Activated T-cell treated with anti-CD3 and anti-CD28 coated beads, Interleukin-2, amount 50 U/mL, for 48 hours (primary cell): ENCODE measurements at regions not wholly inside any gene's neighbourhood (a gene's known extent, or its start where the extent isn't known, plus 50 kb on each side); places are given as distances from the start of the nearest gene placed in this dataset.

Experiments
- DNase-seq, 2 experiments: peaks; one replicate each; pipeline ENCODE4 v3.0.0-alpha.2; 2020

GRCh38 chr10:29924436-29924835 is 134.9 kb downstream of the JCAD start:
- DNase-seq, result no peak

- DNase-seq, result no peak
Observed at GRCh38 chr10:29923416-29923965, 135.9 kb downstream of the JCAD start.

GRCh38 chr10:29922892-29923291 is 136.5 kb downstream of the JCAD start:
- no peak for DNase-seq

DNA sequence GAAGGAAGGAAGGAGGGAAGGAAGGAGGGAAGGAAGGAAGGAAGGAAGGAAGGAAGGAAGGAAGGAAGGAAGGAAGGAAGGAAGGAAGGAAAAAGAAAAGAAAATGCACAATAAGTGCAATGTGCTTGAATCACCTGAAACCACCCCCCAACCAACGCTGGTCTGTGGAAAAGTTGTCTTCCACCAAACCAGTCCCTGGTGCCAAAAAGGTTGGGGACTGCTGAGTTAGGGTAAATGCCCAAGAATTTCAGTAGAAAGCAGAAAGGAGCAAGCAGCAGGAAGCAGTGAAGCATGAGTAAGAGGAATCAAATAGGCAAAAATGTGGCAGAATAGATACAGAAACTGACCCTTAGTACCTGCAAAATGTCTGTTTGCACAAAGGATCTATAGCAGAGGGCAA is 137.2 kb downstream of the JCAD start:
- no peak for DNase-seq

DNA sequence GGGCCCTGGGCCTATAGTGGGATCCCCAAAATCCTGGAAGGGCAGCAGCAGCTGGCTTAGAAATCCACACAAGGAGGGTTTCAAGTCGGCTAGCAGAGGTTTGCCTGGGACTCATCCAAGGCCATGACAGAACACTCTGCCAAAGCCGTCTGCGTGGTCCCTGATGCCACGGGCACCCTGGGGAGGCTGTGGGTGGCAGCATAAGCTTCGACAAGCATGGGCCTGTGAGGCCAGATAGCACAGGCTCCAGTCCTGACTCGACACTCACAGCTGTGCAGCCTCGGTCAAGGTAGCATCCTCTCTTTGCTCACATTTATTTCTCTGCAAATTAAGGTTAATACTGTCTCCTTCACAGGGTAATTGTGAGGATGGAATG is 138.3 kb downstream of the JCAD start:
- no peak for DNase-seq

GRCh38 chr10:29920408-29921070 is 138.8 kb downstream of the JCAD start:
- DNase-seq, result no peak

- DNase-seq, result no peak
Observed at GRCh38 chr10:29918623-29919400, 140.6 kb downstream of the JCAD start.

DNA sequence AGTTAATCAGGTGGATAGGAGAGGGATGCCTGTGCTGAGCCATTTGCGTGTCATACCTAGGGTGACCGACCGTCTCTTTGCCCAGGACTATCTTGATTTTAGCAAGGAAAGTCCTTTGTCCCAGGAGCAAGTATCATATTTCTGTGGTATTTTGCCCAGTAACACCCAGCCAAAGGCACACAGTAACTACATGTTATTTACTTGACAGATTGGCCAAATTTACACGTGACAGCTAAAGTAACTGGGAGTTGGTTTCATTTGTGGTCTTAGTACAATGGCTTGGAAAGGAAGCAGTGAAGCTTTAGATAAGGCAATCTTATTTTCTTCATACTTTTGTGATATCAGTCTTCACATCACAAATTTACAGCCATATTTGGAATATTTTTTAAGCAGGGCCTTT is 142.1 kb downstream of the JCAD start:
- DNase-seq, result no peak

DNA sequence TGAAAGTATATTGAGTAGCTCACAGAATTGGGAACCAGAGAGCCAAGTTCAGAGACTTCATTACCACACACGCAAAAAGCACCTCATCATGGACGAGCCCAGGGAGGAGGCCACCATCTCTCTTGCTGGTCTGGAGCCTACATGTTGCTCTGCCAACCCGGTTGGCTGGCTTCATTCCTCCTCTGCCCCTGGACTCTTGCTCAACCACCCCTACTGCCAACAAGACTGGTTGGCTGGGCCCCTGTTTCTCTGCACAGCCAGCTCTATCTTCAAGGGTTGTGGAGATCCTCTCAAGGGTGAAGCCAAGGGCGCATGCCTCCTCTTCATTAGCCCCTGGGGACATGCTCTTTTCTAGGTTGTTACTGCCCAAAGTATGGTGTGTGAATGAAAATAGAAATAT is 142.7 kb downstream of the JCAD start:
- DNase-seq, result no peak

DNA sequence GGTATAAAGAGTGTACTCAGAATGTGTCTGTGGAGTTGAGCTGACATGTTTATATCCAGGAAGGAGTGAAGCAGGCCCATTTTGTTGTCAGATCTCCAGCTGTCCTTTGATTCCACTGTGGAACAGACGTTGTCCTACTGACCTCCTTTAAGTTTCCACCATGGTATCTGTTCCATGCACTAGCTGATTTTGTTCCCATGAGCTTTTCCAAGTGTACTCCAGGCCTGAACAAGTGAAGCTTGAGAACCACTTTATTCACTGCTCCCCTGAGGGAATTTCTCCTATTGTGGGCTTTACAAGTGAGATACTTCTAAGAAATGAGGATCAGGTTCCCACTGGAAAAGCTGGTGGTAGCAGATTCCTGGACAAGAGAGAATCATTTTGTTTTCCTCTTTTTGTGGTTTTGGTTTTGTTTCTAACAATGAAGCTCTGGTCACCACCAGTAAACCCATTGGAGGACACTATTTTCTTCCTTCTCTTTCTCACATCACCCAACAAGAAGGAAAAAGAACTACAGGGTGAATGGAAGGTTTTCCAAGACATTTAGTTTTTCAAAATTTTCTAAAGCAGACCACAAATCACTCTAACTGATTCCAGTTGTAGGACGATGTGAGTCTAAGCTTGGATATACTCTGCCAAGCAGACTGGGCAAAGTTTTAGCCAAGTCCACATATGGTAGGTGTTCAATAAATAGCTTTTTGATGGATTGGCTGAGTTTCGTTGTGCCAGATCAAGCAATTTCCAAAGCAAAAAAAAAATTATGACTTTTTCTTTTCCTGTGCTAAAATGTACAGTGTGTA is 144.2 kb downstream of the JCAD start:
- no peak for DNase-seq

GRCh38 chr10:29908962-29909361 is 150.4 kb downstream of the JCAD start:
- peak in 1 of 2 experiments; percentile 30 for DNase-seq

DNA sequence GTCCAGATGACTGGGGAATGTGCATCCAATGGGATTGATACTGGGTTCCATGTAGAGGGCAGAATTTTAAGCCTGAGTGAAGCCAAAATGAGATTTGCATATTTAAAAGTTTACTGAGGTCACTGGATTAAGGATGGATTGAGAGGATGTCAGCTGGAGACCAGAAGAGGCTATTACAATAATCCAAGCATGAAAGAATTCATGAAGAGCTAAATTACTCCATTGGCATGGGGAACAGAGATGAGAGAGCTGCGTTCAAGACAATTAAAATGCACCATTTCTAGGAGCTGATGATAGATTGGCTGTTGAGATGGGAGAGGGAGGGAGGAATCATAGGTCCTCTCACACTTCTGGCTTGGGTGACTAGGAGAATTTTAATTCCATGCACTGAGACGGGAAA is 158.5 kb downstream of the JCAD start:
- no peak for DNase-seq

GRCh38 chr10:29897999-29898716 is 161.2 kb downstream of the JCAD start:
- DNase-seq, result no peak

DNA sequence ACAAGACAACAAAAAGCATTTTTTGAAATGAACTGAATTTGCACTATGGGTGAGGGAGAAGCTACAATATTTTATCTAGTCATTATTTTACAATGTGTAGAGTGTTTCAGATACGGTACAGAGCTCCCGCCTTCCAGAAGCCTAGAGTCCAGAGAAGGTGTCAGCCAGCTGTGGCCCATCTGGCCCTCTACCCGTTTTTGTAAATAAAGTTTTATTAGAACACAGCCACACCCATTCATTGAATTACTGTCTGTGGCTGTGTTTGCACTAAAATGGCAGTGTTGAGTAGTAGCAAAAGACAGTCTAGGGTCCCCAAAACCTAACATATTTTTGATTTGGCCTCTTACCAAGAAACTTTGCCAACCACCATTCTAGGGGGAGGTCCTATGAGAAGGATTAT is 162.0 kb downstream of the JCAD start:
- DNase-seq, result no peak

- DNase-seq, result no peak
Observed at GRCh38 chr10:29896053-29896452, 163.3 kb downstream of the JCAD start.

DNA sequence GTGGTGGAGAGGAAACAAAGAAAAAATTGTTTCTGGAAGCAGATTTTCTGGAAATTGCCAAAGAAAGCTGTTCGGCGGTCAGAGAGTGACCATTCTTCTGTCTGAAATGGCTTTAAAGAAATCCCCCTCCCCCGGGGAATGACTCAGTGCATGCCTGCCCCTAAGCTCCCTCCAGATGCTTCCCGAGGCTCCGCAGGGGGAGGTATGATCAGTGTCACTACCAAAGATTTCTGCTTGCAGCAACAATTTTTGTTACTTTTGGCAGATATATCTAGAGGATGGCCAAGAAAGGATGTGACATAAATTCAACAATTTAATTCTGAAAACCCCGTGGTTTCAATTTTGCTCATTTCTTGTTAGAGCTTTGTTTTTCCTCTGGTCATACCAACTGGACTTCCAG is 163.9 kb downstream of the JCAD start:
- DNase-seq, result no peak

DNA sequence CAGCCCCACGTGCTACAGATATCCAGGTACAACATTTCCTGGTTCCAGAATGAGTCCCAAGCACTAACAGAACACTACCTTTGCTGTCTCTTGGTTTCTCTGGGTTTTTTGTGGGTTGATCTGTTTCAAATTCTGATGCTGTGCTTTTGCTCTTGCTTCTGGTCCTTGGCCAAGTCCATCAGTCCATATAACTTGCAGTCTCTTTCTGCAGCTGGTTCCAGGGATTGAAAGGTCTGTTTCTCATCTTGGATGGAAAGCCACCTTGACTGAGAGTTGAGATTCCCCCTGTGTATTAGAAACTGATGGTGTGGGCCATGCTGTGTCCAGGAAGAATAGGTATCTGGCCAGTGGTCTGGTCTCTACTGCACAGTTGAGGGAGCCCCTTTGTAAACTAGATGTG is 171.1 kb downstream of the JCAD start:
- DNase-seq, result no peak

GRCh38 chr10:29886299-29886698 is 173.1 kb downstream of the JCAD start:
- DNase-seq, result no peak

DNA sequence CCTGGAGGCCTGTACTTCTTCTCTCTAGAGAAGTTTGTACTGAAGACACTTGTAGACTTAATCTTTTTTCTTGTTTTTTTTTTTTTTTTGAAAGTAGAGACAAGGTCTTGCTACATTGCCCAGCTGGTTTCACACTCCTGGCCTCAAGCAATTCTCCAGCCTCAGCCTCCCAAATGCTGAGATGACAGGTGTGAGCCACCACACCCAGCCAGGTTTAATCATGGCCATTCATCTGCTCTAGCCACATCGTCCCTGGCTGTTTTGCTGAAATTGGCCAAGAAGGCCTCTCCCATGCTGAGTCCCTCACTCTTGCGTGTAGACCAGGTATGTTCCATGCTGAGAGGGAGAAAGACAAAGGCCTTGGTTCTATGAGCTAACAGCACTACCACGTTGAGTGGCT is 176.2 kb downstream of the JCAD start:
- no peak for DNase-seq

GRCh38 chr10:29882766-29883165 is 176.6 kb downstream of the JCAD start:
- no peak for DNase-seq

DNA sequence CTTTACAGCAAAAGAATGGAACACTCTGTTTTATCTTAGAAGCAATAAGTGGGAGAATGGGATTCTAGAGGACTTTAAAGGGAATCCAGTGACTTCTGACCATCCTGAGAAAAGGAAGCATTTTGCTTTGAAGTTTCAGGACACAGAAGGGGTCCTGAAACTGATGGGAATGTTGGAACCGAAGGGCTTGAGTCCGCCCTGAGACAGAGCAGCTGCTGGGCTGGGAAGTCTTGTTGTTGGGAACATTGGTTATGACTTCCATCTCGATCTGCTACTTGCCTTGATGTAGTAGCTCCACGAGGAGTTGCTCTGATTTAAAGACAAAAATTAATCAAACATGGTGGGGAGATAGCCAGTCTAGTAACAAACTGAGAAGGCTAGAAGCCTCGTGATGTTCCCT is 177.6 kb downstream of the JCAD start:
- DNase-seq, result no peak

GRCh38 chr10:29881336-29881771 is 178.0 kb downstream of the JCAD start:
- DNase-seq, result no peak

DNA sequence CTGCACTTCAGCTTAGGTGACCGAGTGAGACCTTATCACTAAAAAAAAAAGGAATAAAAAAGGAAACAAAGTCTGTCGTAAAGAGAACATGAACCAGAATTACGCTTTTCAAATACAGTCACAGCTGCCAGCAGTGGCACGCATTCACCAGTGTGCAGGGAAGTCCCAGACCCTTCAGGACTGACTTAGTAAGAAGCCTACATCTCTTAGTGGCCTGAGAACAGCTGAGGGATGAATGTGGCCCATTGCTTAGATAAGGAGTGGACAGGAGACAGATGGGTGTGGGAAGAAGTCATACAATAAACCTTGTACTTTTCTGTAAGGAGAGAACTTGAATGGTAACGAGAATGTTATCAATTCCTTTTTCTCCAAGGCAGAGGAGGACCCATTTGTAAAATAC is 178.5 kb downstream of the JCAD start:
- no peak for DNase-seq
